ENCODE measurements at regions not wholly inside any gene's neighbourhood (a gene's known extent, or its start where the extent isn't known, plus 50 kb on each side); places are given as distances from the start of the nearest gene placed in this dataset.
A peak's percentile ranks its signal among the peaks of the same experiment; 100 is the strongest.

DNA sequence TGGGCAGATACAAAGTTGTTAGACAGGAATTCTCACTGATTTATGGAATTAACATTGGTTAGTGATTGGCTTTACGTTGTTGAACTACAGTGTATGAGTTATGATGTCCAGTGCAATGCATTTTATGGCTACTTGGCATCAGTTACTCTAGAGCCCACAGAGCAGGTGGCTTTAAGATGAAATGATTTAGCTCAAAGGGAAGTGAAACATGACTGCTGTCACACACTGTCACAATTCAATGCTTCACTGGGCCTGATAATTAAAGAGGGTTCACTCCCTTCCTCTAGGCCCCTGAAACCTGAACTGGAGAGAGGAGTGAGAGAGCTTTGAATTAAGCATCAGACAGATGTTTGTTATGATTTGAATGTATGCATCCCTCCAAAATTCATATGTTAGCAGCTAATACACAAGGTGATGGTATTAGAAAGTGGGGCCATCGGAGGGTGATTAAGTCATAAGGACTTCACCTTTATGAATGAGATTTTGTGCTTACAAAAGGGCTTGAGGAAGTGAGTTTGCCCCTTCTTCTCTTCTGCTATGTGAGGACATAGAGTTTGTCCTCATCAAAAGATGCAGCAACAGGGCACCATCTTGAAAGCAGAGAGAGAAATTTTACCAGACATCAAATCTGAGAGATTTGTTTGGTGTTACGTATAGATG lies 175.8 kb upstream of the GRIN2B start:
- TF ChIP-seq, protein P1, sequence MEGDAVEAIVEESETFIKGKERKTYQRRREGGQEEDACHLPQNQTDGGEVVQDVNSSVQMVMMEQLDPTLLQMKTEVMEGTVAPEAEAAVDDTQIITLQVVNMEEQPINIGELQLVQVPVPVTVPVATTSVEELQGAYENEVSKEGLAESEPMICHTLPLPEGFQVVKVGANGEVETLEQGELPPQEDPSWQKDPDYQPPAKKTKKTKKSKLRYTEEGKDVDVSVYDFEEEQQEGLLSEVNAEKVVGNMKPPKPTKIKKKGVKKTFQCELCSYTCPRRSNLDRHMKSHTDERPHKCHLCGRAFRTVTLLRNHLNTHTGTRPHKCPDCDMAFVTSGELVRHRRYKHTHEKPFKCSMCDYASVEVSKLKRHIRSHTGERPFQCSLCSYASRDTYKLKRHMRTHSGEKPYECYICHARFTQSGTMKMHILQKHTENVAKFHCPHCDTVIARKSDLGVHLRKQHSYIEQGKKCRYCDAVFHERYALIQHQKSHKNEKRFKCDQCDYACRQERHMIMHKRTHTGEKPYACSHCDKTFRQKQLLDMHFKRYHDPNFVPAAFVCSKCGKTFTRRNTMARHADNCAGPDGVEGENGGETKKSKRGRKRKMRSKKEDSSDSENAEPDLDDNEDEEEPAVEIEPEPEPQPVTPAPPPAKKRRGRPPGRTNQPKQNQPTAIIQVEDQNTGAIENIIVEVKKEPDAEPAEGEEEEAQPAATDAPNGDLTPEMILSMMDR (IDR thresholded peaks at IDR 0.05) = no peak
- H3K9me3 ChIP-seq = no peaks in the 10 kb centered on the region
- no peaks in the 10 kb centered on the region for H3K4me1 ChIP-seq
- H3K36me3 ChIP-seq (ENCODE audit: insufficient read depth in 1 of 2, low read depth in 1 of 2) = no peaks in the 10 kb centered on the region
- no peak overlapping the region for H3K27ac ChIP-seq
- DNase-seq = no peak
- ATAC-seq = no peak
- no peak overlapping the region for H3K4me3 ChIP-seq
- 77 to 85% (median 78%) methylated on average over 3 of the region's 3 CpGs for WGBS, 3 donors
- intact Hi-C loops (cut with DNase I) = no loop called here
- no peaks in the 10 kb centered on the region for H3K27me3 ChIP-seq (ENCODE audit: insufficient read depth in 3 of 3, low read length in 2 of 3)

DNA sequence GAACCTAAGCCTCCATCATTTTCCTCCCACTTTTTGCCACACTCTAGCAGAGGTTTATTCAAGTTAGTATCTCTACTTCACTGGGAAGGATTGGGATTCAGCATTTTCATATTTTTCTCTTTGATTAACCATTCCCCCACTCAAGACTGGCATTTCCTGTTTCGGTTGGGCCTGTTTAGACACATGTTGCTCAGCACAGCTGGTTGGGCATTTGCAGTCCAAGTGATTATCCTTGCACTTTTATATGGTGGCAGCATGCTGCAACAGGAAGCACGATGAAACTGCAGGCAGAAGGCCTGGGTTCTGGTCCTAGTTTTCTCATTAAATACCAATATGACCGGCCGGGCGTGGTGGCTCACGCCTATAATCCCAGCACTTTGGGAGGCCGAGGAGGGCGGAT lies 182.9 kb upstream of the GRIN2B start:
- Histone ChIP-seq H3K4me1 (no peaks in the 10 kb centered on the region), H3K27me3 (ENCODE audit: insufficient read depth in 3 of 3, low read length in 2 of 3) (no peaks in the 10 kb centered on the region), H3K4me3 (no peak overlapping the region), H3K36me3 (ENCODE audit: insufficient read depth in 1 of 2, low read depth in 1 of 2) (no peaks in the 10 kb centered on the region), H3K9me3 (no peaks in the 10 kb centered on the region), H3K27ac (no peak overlapping the region)
- no peak for DNase-seq
- TF ChIP-seq, protein P1 (IDR thresholded peaks at IDR 0.05) = no peak
- intact Hi-C loops (cut with DNase I) = loop anchor here in 1 of 2 donors (10.0 kb wide), 1 partner anchor 419 kb away; no protein-coding TSS in a partner anchor
- WGBS, 3 donors = 77 to 83% (median 79%) methylated on average over 8 of the region's 8 CpGs
- ATAC-seq = no peak

DNA sequence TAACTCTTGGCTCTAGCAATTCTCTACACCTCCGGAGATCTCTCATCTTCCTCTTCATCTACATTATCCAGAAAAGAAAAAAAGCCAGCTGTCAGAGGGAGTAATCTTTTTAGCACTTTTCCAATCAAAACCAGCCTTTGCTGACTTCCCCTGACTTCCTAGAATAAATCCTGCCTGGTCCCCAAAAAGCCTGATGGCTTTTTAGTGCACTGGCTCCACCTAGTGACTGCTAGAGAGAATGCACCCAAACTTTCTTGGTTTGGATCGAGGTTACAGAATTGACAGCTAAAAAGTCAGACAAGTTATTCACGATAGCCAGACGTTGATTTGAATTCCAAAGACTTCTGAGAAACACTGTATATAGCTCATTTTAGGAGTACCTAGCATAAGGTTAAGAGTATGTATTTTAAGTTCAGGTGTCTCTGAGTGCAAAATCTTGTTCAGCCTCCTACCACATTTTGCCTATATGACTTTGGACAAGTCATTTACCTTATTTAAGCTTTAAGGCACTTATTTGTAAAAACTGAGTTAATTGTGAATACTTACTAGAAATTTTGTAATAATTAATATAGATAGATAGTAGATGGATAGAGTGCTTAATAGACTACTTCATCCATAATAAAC lies 185.7 kb upstream of the GRIN2B start:
- no peak for DNase-seq
- Histone ChIP-seq H3K36me3 (ENCODE audit: insufficient read depth in 1 of 2, low read depth in 1 of 2) (no peaks in the 10 kb centered on the region), H3K27me3 (ENCODE audit: insufficient read depth in 3 of 3, low read length in 2 of 3) (peaks cover 0 to 4% (median 0%) of the 10 kb centered on the region in 3 donors), H3K4me1 (no peaks in the 10 kb centered on the region), H3K4me3 (no peak overlapping the region), H3K9me3 (no peaks in the 10 kb centered on the region), H3K27ac (no peak overlapping the region)
- TF ChIP-seq, protein P1 (IDR thresholded peaks at IDR 0.05) = peak; percentile 82
- intact Hi-C loops (cut with DNase I) = loop anchor here (5.0 to 10.0 kb wide), 4 partner anchors 305 to 890 kb away; no protein-coding TSS in a partner anchor
- 2 to 7% (median 3%) methylated on average over 4 of the region's 4 CpGs for WGBS, 3 donors
- ATAC-seq = peak in 1 of 4 donors; percentile 46

- intact Hi-C loops (cut with DNase I) = loop anchor here (5.0 to 10.0 kb wide), 4 partner anchors 307 to 892 kb away; no protein-coding TSS in a partner anchor
- 38 to 50% (median 41%) methylated on average over 3 of the region's 3 CpGs for WGBS, 3 donors
- ATAC-seq = no peak
These were observed 187.9 kb upstream of the GRIN2B start for GRCh38 chr12:14169281-14169680.

More at GRCh38 chr12:14169281-14169680, 187.9 kb upstream of the GRIN2B start:
- Histone ChIP-seq H3K27me3 (ENCODE audit: insufficient read depth in 3 of 3, low read length in 2 of 3) (peaks cover 0 to 4% (median 0%) of the 10 kb centered on the region in 3 donors), H3K4me3 (no peak overlapping the region), H3K9me3 (no peaks in the 10 kb centered on the region), H3K4me1 (no peaks in the 10 kb centered on the region), H3K27ac (no peak overlapping the region), H3K36me3 (ENCODE audit: insufficient read depth in 1 of 2, low read depth in 1 of 2) (no peaks in the 10 kb centered on the region)
- DNase-seq = no peak
- TF ChIP-seq, protein P1 (IDR thresholded peaks at IDR 0.05) = no peak
